HCT116 (cell line): ENCODE measurements at regions not wholly inside any gene's neighbourhood (a gene's known extent, or its start where the extent isn't known, plus 50 kb on each side); places are given as distances from the start of the nearest gene placed in this dataset.

ENCODE experiments used
- CEBPB ChIP-seq: IDR thresholded peaks from 2 replicates; pipeline ENCODE4 v1.6.1; 2012; ENCODE audit warnings: low read depth
- CTCF ChIP-seq, 3 experiments: fragments of 200-600 bp in 1 of 3; sonication (generic) in 1 of 3; IDR thresholded peaks in 2 of 3; conservative IDR thresholded peaks in 1 of 3; 2 replicates each; pipeline ENCODE4 v1.5.1; 2012 to 2017; ENCODE audit warnings: low read depth in 2 of 3, low read length in 2 of 3, antibody characterized with exemption in 1 of 3, borderline replicate concordance in 1 of 3, control low read depth in 1 of 3, mild to moderate bottlenecking in 1 of 3, mixed read lengths in 1 of 3, mixed run types in 1 of 3, moderate library complexity in 1 of 3; ENCODE audit not compliant: insufficient read depth in 1 of 3
- EZH2 ChIP-seq: fragments of 200-600 bp; sonication (generic); IDR thresholded peaks from 2 replicates; pipeline ENCODE4 v1.6.1; 2017; ENCODE audit warnings: antibody characterized with exemption, mixed run types
- JUND ChIP-seq: IDR thresholded peaks from 2 replicates; pipeline ENCODE4 v1.6.1; 2012
- POLR2A ChIP-seq: IDR thresholded peaks from 2 replicates; pipeline ENCODE4 v1.7.0; 2011; ENCODE audit warnings: borderline replicate concordance; ENCODE audit not compliant: insufficient read depth, insufficient read length; ENCODE audit errors: extremely low read depth
- POLR2AphosphoS5 ChIP-seq: IDR thresholded peaks from 2 replicates; pipeline ENCODE4 v1.6.1; 2011; ENCODE audit warnings: mild to moderate bottlenecking, low read depth, low read length, moderate library complexity
- REST ChIP-seq: IDR thresholded peaks from 2 replicates; pipeline ENCODE4 v1.6.1; 2012; ENCODE audit warnings: low read depth
- ZBTB33 ChIP-seq: IDR thresholded peaks from 2 replicates; pipeline ENCODE4 v1.6.1; 2011; ENCODE audit warnings: mild to moderate bottlenecking, low read length, moderate library complexity; ENCODE audit not compliant: insufficient replicate concordance; ENCODE audit errors: extremely low read depth
- ZNF274 ChIP-seq: fragments of 200-500 bp; sonication (Bioruptor generic); IDR thresholded peaks from 2 replicates; pipeline ENCODE4 v1.6.1; 2014; ENCODE audit warnings: mild to moderate bottlenecking, low read depth, low read length, inconsistent platforms

GRCh38 chr6:86856379-86856778 is 80.9 kb upstream of the HTR1E start:
- TF ChIP-seq EZH2 (no peak), CTCF (IDR thresholded peaks at IDR 0.05 in 2 of 3, conservative IDR thresholded peaks at IDR 0.05 in 1 of 3; ENCODE audit: borderline replicate concordance in 1 of 3, insufficient read depth in 1 of 3, low read depth in 2 of 3, low read length in 2 of 3) (no peak), POLR2AphosphoS5 (no peak), POLR2A (no peak), REST (no peak), JUND (no peak), CEBPB (no peak), ZNF274 (no peak), ZBTB33 (no peak)
